ENCODE measurements at regions not wholly inside any gene's neighbourhood (a gene's known extent, or its start where the extent isn't known, plus 50 kb on each side); places are given as distances from the start of the nearest gene placed in this dataset.

DNA sequence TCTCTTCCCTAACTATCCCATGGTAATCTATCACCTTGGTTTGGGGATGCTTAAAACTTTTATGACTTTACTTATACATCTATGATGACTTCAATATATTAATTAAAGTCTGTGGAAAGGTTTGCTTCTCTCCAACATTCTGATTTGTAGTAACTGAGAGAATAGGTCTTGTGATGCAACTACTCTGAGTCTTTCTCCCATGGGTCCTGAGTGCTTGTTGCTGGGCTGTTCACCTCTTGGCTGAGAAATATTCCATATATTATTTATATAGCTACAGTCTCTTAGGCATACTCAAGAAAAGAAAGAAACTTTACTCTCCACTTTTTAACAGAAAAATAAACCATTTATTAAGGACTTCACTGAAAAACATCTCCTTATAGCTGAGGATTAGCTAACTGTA lies 119.3 kb upstream of the PLPPR5 start:
- H3K4me1 ChIP-seq (ENCODE audit: control insufficient read depth, insufficient read depth, low read length), result no peaks in the 10 kb centered on the region
- H3K27ac ChIP-seq (ENCODE audit: control insufficient read depth, insufficient read depth), result no peak overlapping the region
- CTCF ChIA-PET, result no interaction called here
- intact Hi-C loops (cut with micrococcal nuclease; ENCODE audit: unreplicated experiment), result no loop called here
- BruUV-seq (replicated peaks), result no TSS peak
- POLR2A ChIA-PET, result no interaction called here
- RAD21 ChIA-PET (ENCODE audit: unreplicated experiment), result no interaction called here
- H3K36me3 ChIP-seq (ENCODE audit: control insufficient read depth in 2 of 2, insufficient read depth in 2 of 2, low read length in 1 of 2), result no peaks in the 10 kb centered on the region
- H2AFZ ChIP-seq (ENCODE audit: control insufficient read depth, low read depth, low read length), result no peak overlapping the region
- TF ChIP-seq GABPA (IDR thresholded peaks at IDR 0.05; ENCODE audit: low read depth), result no peak
- TF ChIP-seq HCFC1 (IDR thresholded peaks at IDR 0.05; ENCODE audit: low read length), result no peak
- TF ChIP-seq CREB1 (IDR thresholded peaks at IDR 0.05; ENCODE audit: low read depth), result no peak
- TF ChIP-seq MYC (IDR thresholded peaks at IDR 0.05; ENCODE audit: insufficient read depth, insufficient read length, insufficient replicate concordance, low read length, severe bottlenecking), result no peak
- TF ChIP-seq, protein P1, sequence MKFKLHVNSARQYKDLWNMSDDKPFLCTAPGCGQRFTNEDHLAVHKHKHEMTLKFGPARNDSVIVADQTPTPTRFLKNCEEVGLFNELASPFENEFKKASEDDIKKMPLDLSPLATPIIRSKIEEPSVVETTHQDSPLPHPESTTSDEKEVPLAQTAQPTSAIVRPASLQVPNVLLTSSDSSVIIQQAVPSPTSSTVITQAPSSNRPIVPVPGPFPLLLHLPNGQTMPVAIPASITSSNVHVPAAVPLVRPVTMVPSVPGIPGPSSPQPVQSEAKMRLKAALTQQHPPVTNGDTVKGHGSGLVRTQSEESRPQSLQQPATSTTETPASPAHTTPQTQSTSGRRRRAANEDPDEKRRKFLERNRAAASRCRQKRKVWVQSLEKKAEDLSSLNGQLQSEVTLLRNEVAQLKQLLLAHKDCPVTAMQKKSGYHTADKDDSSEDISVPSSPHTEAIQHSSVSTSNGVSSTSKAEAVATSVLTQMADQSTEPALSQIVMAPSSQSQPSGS (IDR thresholded peaks at IDR 0.05; ENCODE audit: low read length), result no peak
- TF ChIP-seq SUZ12 (IDR thresholded peaks at IDR 0.05; ENCODE audit: unreplicated experiment), result no peak
- TF ChIP-seq CHD1 (IDR thresholded peaks at IDR 0.05; ENCODE audit: low read depth, low read length), result no peak
- no peak for TF ChIP-seq ATF7 (IDR thresholded peaks at IDR 0.05; ENCODE audit: low read depth)
- no peak for TF ChIP-seq POLR2AphosphoS2 (IDR thresholded peaks at IDR 0.05; ENCODE audit: low read depth, low read length)
- TF ChIP-seq NR2F1 (conservative IDR thresholded peaks at IDR 0.05), result no peak
- no peak for TF ChIP-seq NFYA (IDR thresholded peaks at IDR 0.05; ENCODE audit: borderline replicate concordance, low read depth, low read length)
- no peaks in the 10 kb centered on the region for H3K27me3 ChIP-seq (replicated peaks in 1 of 2; ENCODE audit: control insufficient read depth in 2 of 2, insufficient read depth in 2 of 2, low read length in 1 of 2)
- no peak for ATAC-seq
- in situ Hi-C loops (cut with MboI), result no loop called here
- DNase-seq (ENCODE audit: low read depth, low spot score), result no peak
- H4K20me1 ChIP-seq (ENCODE audit: control insufficient read depth, insufficient read depth), result no peaks in the 10 kb centered on the region
- no peaks in the 10 kb centered on the region for H3K79me2 ChIP-seq (ENCODE audit: control insufficient read depth, insufficient read depth, low read length)
- H3K4me3 ChIP-seq, result no peak overlapping the region
- no peak overlapping the region for H3K9ac ChIP-seq (ENCODE audit: control insufficient read depth, insufficient read depth, low read length)
- no peaks in the 10 kb centered on the region for H3K9me3 ChIP-seq (replicated peaks; ENCODE audit: control insufficient read depth, insufficient read depth, low read length)
- SMC1A ChIA-PET (ENCODE audit: uncharacterized antibody, unreplicated experiment), result no interaction called here
- no peak overlapping the region for H3K4me2 ChIP-seq (ENCODE audit: control insufficient read depth, insufficient read depth)
- no peak for FAIRE-seq

All from GM12878 (cell line).